ENCODE measurements at regions not wholly inside any gene's neighbourhood (a gene's known extent, or its start where the extent isn't known, plus 50 kb on each side); places are given as distances from the start of the nearest gene placed in this dataset.

DNA sequence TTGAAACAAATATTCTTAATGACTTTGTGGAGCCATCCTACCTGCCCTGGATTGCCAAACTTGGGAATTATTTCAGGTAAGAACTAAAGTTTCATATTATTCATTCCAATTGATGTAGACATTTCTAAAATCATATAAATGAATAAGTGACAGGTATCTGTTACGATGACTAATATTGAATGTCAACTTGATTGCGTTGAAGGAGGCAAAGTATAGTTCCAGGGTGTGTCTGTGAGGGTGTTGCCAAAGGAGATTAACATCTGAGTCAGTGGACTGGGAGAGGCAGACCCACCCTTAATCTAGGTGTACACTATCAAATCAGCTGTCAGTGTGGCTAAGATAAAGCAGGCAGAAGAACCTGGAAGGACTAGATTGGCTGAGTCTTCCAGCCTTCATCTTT is 1688.4 kb upstream of the CDH9 start:
- Histone ChIP-seq H3K36me3 (no peaks in the 10 kb centered on the region), H3K4me3 (no peak overlapping the region), H3K27me3 (no peaks in the 10 kb centered on the region), H3K27ac (no peak overlapping the region), H3K9me3 (no peaks in the 10 kb centered on the region), H4K20me1 (no peaks in the 10 kb centered on the region), H3K4me2 (no peak overlapping the region), H3K4me1 (no peaks in the 10 kb centered on the region), H3K9ac (no peak overlapping the region)
- no peak for TF ChIP-seq Cebpa-rat (IDR thresholded peaks at IDR 0.05)

- no peaks in the 10 kb centered on the region for H3K27me3 ChIP-seq
Measured at GRCh38 chr5:28725001-28725400, 1686.6 kb upstream of the CDH9 start.

GRCh38 chr5:28714907-28715698 is 1676.7 kb upstream of the CDH9 start:
- Histone ChIP-seq H3K9me3 (no peaks in the 10 kb centered on the region), H3K27me3 (no peaks in the 10 kb centered on the region), H3K27ac (no peak overlapping the region), H3K4me1 (no peaks in the 10 kb centered on the region), H4K20me1 (no peaks in the 10 kb centered on the region), H3K4me2 (no peak overlapping the region), H3K4me3 (no peak overlapping the region), H3K36me3 (no peaks in the 10 kb centered on the region), H3K9ac (no peak overlapping the region)
- no peak for TF ChIP-seq Cebpa-rat (IDR thresholded peaks at IDR 0.05)

More at GRCh38 chr5:28725001-28725400, 1686.6 kb upstream of the CDH9 start:
- no peak overlapping the region for H3K9ac ChIP-seq
- H3K36me3 ChIP-seq: no peaks in the 10 kb centered on the region
- no peak overlapping the region for H3K4me3 ChIP-seq
- no peak overlapping the region for H3K27ac ChIP-seq
- H3K9me3 ChIP-seq: no peaks in the 10 kb centered on the region
- H3K4me2 ChIP-seq: no peak overlapping the region
- TF ChIP-seq Cebpa-rat (IDR thresholded peaks at IDR 0.05): no peak
- H3K4me1 ChIP-seq: no peaks in the 10 kb centered on the region
- H4K20me1 ChIP-seq: no peaks in the 10 kb centered on the region

DNA sequence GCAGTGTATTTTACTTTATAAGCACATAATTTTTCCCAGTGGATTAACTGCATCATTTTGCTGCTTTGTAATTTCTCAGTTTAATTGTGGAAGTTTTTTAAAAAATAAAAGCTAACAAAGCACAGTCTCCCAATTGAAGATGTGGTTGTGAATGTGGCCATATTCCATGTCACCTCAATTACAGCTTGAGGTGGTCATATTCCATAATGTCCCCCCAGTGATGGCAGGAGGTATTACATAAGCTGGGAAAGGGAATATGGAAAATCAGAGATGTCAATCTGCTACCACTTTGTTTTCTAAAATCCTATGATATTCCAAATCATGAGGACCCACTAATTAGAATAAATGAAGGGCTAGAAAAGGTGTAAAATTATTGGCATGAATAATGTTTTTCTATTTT is 1672.0 kb upstream of the CDH9 start:
- TF ChIP-seq Cebpa-rat (IDR thresholded peaks at IDR 0.05): no peak
- no peaks in the 10 kb centered on the region for H4K20me1 ChIP-seq
- H3K4me3 ChIP-seq: no peak overlapping the region
- no peak overlapping the region for H3K27ac ChIP-seq
- H3K36me3 ChIP-seq: no peaks in the 10 kb centered on the region
- H3K9ac ChIP-seq: no peak overlapping the region
- H3K27me3 ChIP-seq: no peaks in the 10 kb centered on the region
- H3K4me2 ChIP-seq: no peak overlapping the region
- H3K4me1 ChIP-seq: no peaks in the 10 kb centered on the region
- no peaks in the 10 kb centered on the region for H3K9me3 ChIP-seq

GRCh38 chr5:28708472-28708871 is 1670.1 kb upstream of the CDH9 start:
- Histone ChIP-seq H3K9ac (no peak overlapping the region), H3K9me3 (no peaks in the 10 kb centered on the region), H3K27ac (no peak overlapping the region), H3K4me3 (no peak overlapping the region), H3K4me2 (no peak overlapping the region), H3K27me3 (no peaks in the 10 kb centered on the region), H3K4me1 (no peaks in the 10 kb centered on the region), H3K36me3 (no peaks in the 10 kb centered on the region), H4K20me1 (no peaks in the 10 kb centered on the region)
- no peak for TF ChIP-seq Cebpa-rat (IDR thresholded peaks at IDR 0.05)

GRCh38 chr5:28707706-28708105 is 1669.3 kb upstream of the CDH9 start:
- no peaks in the 10 kb centered on the region for H3K4me1 ChIP-seq
- TF ChIP-seq Cebpa-rat (IDR thresholded peaks at IDR 0.05): no peak

GRCh38 chr5:28703651-28704260 is 1665.4 kb upstream of the CDH9 start:
- Histone ChIP-seq H3K36me3 (no peaks in the 10 kb centered on the region), H3K27ac (no peak overlapping the region), H3K4me2 (no peak overlapping the region), H3K9me3 (no peaks in the 10 kb centered on the region), H3K27me3 (no peaks in the 10 kb centered on the region), H3K4me1 (no peaks in the 10 kb centered on the region), H3K9ac (no peak overlapping the region), H3K4me3 (no peak overlapping the region), H4K20me1 (no peaks in the 10 kb centered on the region)
- no peak for TF ChIP-seq Cebpa-rat (IDR thresholded peaks at IDR 0.05)

More at GRCh38 chr5:28707706-28708105, 1669.3 kb upstream of the CDH9 start:
- H3K27me3 ChIP-seq: no peaks in the 10 kb centered on the region
- no peaks in the 10 kb centered on the region for H3K9me3 ChIP-seq
- no peak overlapping the region for H3K9ac ChIP-seq
- no peaks in the 10 kb centered on the region for H4K20me1 ChIP-seq
- no peak overlapping the region for H3K4me2 ChIP-seq
- H3K36me3 ChIP-seq: no peaks in the 10 kb centered on the region
- no peak overlapping the region for H3K27ac ChIP-seq
- H3K4me3 ChIP-seq: no peak overlapping the region

- no peaks in the 10 kb centered on the region for H4K20me1 ChIP-seq
- H3K27ac ChIP-seq: no peak overlapping the region
- no peak for TF ChIP-seq Cebpa-rat (IDR thresholded peaks at IDR 0.05)
- H3K4me1 ChIP-seq: no peaks in the 10 kb centered on the region
- H3K9ac ChIP-seq: no peak overlapping the region
- H3K4me2 ChIP-seq: no peak overlapping the region
- H3K27me3 ChIP-seq: no peaks in the 10 kb centered on the region
- no peaks in the 10 kb centered on the region for H3K9me3 ChIP-seq
- H3K36me3 ChIP-seq: no peaks in the 10 kb centered on the region
- no peak overlapping the region for H3K4me3 ChIP-seq
Measured at GRCh38 chr5:28691526-28691925, 1653.1 kb upstream of the CDH9 start.

DNA sequence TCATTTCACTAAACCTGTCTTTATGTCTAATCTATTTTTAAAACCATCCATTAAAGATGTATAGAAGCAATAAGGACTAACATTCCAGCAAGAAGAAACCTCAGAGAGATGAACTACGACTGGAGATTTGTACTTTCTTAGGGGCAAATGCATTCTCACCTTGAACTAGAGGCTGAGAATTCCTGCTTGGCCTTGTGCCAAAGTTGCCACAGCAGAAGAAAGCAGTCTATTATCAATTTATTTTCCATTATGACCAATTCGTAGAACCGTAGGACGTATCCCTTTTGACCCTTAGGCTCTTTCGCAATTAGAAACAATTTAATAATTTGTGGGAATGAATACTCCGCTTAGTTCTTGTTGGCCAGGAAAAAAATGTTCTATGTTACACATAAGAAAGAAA is 1647.4 kb upstream of the CDH9 start:
- Histone ChIP-seq H3K36me3 (no peaks in the 10 kb centered on the region), H3K27me3 (no peaks in the 10 kb centered on the region), H3K9me3 (no peaks in the 10 kb centered on the region), H3K4me1 (no peaks in the 10 kb centered on the region), H3K4me2 (no peak overlapping the region), H3K9ac (no peak overlapping the region), H3K27ac (no peak overlapping the region), H4K20me1 (no peaks in the 10 kb centered on the region), H3K4me3 (no peak overlapping the region)
- TF ChIP-seq Cebpa-rat (IDR thresholded peaks at IDR 0.05): no peak

DNA sequence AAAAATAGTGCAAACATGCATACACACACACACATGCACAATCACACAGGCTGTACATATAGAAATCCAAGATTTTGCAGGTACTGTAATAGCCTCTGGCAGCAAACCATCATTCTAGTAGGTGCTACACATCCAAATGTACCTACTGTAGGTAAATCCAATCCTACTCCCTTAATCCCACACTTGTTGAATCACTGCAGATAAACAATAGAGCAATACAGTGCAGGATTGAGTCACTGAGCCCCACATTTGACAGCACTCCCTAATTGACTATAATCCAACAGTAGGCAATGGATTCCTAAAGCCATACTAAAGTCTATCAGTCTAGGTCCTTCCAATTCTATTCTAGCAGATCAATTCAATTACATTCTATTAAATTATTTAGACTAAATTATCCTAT is 1640.5 kb upstream of the CDH9 start:
- Histone ChIP-seq H3K36me3 (no peaks in the 10 kb centered on the region), H3K4me2 (no peak overlapping the region), H3K9ac (no peak overlapping the region), H3K4me1 (no peaks in the 10 kb centered on the region), H3K27me3 (no peaks in the 10 kb centered on the region), H3K4me3 (no peak overlapping the region), H3K27ac (no peak overlapping the region), H3K9me3 (no peaks in the 10 kb centered on the region), H4K20me1 (no peaks in the 10 kb centered on the region)
- no peak for TF ChIP-seq Cebpa-rat (IDR thresholded peaks at IDR 0.05)

All from BLaER1 (cell line).